ENCODE measurements at regions not wholly inside any gene's neighbourhood (a gene's known extent, or its start where the extent isn't known, plus 50 kb on each side); places are given as distances from the start of the nearest gene placed in this dataset.
A peak's percentile ranks its signal among the peaks of the same experiment; 100 is the strongest.
"Not testable (repeated sequence)": the region's sequence is repeated elsewhere in the genome, so short reads cannot be mapped to it uniquely, and the experiment has no call there.

DNA sequence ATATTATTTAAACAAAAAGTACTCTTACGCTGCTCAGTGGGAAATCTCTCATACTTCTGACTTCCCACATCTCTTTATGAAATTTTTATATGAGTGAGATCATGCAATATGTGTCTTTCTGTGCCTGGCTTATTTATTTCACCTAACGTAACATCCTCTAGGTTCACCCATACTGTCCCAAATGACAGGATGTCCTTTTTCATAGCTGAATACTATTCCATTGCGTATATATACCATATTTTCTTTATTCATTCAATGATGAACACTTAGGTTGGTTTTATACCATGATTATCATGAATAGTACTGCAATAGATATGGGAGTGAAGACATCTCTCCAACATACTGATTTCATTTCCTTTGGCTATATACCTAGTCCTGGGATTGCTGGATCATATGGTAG lies 57.8 kb upstream of the TPP2 start:
- ATAC-seq (no peak), DNase-seq (ENCODE audit: low spot score) (no peak)
- intact Hi-C loops (cut with DNase I), result no loop called here

DNA sequence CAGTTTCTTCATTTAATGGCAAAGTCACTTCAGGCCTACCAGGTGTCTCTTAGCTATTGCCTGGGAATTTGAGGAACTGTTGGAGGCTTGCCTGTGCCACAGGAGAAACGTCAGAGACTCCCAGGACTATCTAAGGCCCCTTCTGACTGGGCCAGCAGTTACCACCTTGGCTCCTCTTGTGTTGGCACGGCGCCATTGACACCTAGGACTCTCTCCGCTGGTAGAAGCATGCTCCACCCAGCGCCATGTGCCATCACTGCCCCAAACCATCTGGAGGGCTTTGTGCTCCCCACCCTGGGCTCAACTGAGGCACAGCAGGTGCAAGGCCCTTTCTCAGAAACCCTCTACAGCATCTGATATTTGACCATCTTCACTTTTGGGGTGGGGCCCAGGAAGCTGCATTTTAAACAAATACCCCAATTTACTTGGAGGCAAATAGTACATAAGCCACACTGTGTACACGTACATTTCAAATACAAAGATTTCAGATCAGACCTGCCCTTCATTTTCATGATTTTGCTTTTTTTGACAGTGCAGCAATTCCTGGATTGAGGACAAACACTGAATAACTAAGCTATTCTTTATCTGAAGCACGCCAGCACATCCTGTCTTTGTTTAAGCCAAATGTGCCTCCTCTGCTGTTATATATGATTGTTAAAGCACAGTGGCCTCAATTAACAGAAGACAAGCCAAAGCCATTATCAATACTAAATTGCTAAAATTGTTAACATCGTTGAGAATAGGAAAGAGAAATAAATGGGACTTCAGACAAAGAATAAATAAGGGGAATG lies 59.9 kb upstream of the TPP2 start:
- no peak for DNase-seq (ENCODE audit: low spot score)
- no peak for ATAC-seq
- intact Hi-C loops (cut with DNase I), result no loop called here

DNA sequence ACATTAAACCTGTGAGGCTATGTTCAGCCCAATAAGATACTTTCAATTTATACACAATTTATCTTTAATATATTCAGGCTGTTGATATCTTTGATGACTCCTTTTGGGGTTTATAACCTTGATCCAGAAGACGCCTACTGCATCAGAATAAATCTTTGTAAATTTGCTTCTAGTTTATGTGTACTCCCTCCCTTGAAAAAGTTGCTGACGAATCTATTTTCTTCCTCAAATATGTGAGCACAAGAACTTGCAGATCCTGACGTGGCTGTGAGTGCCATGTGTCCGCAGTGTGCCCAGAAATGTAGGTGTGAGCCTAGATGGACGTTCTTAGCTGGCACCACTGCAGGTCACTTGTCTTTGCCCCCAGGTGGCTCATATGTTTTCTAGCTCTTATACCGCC lies 60.6 kb upstream of the TPP2 start:
- DNase-seq (ENCODE audit: low spot score), result no peak
- intact Hi-C loops (cut with DNase I), result no loop called here
- no peak for ATAC-seq

DNA sequence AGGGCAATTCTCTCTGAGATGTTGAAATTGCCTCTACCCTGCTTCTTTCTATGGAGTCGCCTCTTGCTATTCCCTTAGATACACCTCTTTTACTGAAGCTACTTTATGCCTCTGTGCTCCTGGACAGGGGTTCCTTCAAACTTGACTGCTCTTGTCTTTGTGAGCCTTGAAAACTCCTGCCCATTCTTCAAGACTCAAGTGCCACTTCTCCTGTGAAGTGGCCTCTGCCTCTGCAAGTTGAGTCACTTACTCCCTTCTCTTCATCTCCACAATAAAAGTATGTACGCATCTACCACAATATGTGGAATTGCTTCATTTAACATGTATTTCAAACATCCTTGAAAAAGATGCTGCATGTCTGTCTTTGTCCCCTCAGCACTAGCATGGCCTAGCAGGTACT lies 66.0 kb upstream of the TPP2 start:
- intact Hi-C loops (cut with DNase I), result no loop called here
- DNase-seq (ENCODE audit: low spot score) (no peak), ATAC-seq (no peak)

DNA sequence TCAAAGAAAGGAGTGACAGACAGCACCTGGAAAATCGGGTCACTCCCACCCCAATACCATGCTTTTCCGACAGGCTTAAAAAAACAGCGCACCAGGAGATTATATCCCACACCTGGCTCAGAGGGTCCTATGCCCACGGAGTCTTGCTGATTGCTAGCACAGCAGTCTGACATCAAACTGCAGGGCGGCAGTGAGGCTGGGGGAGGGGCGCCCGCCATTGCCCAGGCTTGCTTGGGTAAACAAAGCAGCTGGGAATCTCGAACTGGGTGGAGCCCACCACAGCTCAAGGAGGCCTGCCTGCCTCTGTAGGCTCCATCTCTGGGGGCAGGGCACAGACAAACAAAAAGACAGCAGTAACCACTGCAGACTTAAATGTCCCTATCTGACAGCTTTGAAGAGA lies 74.5 kb upstream of the TPP2 start:
- DNase-seq (ENCODE audit: low spot score); ATAC-seq; intact Hi-C loops (cut with DNase I): not testable (repeated sequence)

DNA sequence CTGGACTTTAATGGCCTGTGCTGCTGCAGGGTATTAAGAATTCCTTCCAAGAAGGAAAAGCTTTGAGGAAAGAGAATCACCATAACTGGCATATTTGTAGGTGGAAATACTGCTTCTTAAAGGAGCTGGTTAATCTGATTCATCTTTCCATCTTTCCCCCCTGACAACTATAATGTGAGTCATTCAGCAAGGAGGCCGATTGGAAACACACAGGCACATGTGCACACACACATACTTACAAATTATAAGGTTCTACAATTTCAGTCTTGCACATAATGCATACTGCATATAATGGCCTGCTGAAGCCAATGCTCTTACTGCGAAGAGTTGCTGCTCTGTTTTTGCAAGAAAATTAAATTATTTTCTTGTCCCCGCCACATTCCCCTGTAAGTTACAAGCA lies 78.8 kb upstream of the TPP2 start:
- intact Hi-C loops (cut with DNase I), result no loop called here
- no peak for ATAC-seq
- DNase-seq (ENCODE audit: low spot score), result no peak

DNA sequence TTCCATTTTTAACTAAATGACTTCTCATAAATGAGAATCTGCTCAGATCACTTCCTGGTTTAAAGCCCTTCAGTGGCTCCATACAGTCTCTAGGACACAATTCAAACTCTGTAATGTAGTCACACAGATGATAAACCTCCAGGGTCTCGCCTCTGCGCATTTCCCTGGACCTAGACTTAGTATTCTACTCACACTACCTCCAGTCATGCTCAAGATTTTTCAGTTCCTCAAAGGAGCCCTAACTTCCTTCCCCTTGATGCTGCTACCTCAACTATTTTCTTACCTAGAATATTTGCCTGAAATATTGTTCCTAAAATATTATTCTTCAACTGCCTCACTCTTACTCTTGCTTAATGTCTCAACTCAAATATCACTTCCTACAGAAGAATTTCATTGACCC lies 86.7 kb upstream of the TPP2 start:
- intact Hi-C loops (cut with DNase I), result no loop called here
- ATAC-seq (no peak), DNase-seq (ENCODE audit: low spot score) (no peak)

DNA sequence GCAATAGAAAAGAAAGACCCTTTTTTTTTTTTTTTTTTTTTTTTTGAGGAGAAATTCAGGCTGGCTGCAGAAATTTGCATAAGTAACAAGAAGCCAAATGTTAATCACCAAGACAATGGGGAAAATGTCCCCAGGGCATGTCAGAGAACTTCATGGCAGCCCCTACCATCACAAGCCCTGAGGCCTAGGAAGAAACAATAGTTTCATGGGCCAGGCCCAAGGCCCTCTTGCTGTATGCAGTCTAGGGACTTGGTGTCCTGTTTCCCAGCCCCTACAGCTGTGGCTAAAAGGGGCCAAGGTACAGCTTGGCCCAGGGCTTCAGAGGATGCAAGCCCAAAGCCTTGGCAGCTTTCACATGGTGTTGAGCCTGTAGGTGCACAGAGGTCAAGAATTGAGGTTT lies 88.4 kb upstream of the TPP2 start:
- DNase-seq (ENCODE audit: low spot score) (no peak), ATAC-seq (no peak)
- intact Hi-C loops (cut with DNase I), result no loop called here

DNA sequence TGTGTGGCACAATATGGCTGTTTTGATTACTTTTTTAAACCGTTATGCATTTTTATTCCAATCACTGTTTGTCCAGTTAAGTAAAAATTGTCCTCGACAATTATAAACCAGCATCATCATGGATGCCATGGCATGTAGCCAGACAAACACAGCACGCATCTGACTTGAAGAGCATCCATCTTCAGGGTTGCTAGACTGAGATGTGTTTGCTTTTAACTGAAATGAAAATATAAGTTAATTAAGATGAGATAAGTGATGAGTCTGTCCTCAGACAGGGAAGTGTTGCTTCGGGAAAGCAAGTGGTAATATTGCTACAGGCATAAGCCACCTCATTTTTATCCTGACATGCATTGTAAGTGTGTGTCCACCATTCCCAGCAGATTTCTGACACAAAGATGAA lies 92.8 kb upstream of the TPP2 start:
- no peak for DNase-seq (ENCODE audit: low spot score)
- no peak for ATAC-seq
- intact Hi-C loops (cut with DNase I), result no loop called here

DNA sequence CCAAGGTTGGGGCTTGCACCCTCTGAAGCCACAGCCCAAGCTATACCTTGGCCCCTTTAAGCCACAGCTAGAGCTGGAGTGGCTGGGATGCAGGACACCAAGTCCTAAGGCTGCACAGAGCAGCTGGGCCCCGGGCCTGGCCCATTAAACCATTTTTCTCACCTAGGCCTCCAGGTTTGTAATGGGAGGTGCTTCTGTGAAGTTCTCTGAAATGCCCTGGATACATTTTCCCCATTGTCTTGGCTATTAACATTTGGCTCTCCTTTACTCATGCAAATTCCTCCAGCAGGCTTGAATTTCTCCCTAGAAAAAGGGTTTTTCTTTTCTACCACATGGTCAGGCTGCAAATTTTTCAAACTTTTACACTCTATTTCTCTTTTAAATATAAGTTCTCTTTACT lies 93.8 kb upstream of the FGF14 start:
- DNase-seq (ENCODE audit: low spot score) (no peak), ATAC-seq (no peak)
- intact Hi-C loops (cut with DNase I), result no loop called here

DNA sequence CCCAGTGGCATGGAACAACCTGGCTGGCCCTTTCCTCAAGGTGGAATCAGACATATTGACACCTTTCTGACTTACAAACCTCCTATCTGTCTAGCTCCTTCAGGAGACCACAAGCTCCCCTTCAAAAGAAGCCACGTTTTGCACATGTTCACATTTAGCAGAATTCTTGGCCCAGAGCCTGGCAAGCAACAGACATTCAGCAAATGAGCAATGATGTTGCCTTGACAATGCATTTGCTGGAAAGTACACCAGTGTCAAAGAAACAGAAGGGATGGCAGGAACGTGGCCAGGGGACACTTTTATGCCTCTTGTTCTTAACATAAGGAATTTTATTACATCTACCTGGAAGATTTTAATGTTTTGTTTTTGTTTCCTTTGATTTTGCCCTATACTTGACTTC lies 85.5 kb upstream of the FGF14 start:
- intact Hi-C loops (cut with DNase I), result no loop called here
- DNase-seq (ENCODE audit: low spot score) (no peak), ATAC-seq (no peak)

DNA sequence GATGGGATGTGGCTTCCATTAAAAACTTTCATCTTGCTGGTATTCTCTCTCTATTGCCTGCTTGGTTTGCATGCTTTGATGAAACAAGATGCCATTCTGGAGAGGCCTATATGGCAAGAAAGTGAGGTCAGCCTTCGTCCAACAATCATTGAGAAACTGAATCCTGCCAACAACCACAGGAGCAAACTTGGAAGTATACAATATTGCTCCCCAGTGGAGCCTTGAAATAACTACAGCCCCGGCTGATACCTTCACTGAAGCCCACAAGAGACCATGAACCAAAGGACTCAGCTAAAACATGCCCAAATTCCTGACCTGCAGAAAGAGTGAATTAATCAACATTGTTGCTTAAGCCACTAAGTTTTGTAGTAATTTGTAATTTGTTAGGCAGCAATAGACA lies 82.5 kb upstream of the FGF14 start:
- no peak for DNase-seq (ENCODE audit: low spot score)
- intact Hi-C loops (cut with DNase I), result no loop called here
- no peak for ATAC-seq

DNA sequence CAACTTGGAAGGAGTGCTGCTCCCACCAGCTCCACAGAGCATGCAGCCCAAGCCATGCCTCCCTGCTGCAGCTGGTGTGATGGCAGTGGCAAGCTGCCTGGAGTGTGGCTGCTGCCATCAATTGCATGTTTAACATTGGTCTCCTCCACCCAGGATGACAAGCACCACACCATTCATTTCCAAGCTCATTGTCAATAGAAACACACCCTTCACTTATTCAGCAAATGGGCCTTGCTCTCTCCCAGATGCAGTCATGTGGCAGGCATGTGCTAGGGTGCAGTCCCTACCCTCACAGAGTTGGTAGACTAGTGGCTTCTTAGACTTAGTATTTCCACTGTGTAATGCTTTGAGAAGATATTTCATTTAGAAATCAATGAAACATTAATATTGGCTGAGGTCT lies 70.8 kb upstream of the FGF14 start:
- DNase-seq (ENCODE audit: low spot score) (no peak), ATAC-seq (no peak)
- intact Hi-C loops (cut with DNase I), result no loop called here

DNA sequence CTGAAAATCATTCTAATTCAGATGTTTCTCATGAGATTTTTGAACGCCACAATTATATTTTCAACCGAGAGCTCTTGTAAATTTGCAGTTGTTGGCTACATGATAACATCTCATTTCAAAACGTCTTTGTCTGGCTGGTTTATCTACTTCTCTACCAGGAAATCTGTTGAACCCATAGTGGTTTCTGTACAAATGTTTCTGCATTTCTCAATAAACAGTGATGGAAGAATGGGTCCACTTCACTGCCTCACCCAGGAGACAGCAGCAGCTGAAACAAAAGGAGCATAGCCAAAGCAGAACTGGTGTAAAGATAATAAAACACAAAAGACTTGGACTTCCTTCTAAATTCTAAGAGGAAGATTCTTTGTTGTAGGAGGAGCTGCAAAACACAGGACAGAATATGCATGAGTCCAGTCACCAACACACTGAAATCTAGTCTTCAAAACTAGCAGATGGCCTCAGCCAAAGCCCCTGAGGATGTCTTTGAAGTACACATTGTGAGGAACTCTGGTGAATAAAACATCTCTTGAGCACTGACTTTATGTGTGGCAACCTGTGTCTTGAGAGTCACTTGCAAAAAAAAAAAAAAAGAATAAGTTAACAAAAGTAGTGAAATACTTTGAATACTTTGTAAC lies 68.6 kb upstream of the FGF14 start:
- intact Hi-C loops (cut with DNase I), result no loop called here
- peak; percentile 78 for ATAC-seq
- no peak for DNase-seq (ENCODE audit: low spot score)

DNA sequence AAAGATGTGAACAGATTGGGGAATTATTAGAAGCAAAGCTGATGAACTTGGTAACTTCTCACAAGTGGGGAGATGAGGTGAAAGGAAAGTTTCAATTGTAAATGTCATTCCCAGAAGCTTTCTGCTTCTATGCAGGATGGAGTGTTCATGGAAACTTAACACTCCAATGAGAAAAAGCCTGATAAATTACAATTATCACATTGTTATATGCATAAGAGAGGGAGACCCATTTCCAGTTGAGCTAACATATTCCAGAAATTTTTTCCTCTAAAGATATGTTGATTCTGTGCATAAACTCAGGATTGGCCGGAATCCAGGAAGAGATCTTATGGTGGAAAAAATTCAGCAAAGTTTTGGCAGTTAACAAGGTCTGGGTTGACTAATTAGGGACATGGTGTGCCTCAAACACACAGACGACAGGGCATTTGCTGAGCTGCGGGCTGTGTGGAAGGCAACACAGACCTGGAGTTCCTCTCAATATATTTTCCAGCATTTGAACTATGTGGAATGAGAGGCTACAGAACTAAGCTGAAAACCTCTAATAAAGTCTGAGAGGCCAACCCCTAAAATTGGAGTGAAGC lies 64.9 kb upstream of the FGF14 start:
- intact Hi-C loops (cut with DNase I), result no loop called here
- ATAC-seq, result no peak
- DNase-seq (ENCODE audit: low spot score), result no peak

DNA sequence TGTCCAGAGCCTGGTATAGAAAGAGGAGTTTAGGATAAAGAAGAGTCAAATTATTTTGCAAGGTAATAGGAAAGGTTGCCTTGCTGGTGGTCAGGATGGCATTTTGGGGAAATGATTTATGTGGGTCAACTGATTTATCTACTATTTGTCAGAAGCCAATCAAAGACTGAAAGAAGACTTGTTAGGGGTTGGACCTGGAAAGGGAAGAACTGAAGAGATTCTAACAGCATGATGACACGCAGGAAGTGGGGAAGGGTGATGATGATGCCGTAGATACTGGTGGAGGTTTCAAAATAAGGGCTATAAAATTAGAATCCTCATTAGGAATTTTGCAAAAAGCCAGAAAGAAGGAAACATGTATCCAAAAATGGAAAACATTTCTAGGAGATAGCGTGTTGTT lies 60.7 kb upstream of the FGF14 start:
- DNase-seq (ENCODE audit: low spot score) (no peak), ATAC-seq (no peak)
- intact Hi-C loops (cut with DNase I), result no loop called here

DNA sequence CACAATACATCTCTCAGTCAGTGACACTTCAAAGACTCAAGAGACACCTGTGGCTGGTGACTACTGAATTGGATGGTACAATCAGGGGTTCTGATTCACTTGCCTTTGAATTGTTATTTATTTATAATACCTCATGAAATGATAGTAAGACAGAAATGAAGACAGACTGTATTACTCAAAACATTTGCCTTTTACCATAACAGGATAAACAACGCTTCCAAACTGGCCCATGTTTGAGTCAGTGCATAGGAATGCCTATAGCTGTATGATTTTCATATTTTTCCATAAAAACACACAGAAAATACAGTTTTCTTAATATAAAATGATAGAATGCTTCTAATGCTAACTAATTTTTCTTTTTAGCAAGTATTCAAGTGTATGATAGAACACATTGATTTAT lies 59.5 kb upstream of the FGF14 start:
- ATAC-seq (no peak), DNase-seq (ENCODE audit: low spot score) (no peak)
- intact Hi-C loops (cut with DNase I), result no loop called here

DNA sequence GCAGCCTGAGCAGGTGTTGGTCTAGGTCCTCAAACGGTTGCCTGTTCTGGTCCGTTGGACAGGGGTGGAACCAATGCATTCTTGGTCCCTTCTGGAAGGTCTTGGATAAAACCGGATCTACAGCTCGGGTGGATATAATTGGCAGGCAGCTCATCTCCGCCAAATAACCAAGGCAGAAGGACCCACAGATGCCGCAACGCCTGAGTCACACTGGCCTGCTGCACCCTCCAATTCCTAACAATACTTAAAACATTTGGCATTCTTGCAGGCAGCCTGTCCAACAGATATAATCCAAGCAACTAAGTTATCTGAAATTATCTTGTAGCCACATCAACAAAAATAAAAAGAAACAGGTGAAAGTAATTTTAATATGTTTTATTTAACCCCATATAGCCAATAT lies 59.0 kb upstream of the FGF14 start:
- intact Hi-C loops (cut with DNase I), result no loop called here
- DNase-seq (ENCODE audit: low spot score), result no peak
- no peak for ATAC-seq

DNA sequence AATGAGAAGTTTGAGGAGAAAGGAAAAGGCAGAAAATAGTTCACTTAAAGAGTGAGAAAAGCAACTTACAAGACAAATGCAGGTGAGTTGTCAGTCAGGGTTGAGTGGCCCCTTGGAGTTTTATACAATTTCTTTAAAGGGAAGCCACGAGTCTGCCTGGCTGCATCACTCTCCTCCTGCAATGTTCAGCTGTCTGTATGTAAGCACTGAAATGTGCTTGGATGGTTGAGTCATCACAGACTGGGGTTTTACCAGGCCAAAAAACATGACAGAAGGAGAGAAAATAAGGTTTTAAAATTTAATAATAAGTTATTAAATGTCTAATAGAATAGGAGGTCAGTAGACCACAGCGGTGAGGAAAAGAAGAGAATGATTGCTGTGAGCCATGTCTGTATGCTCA lies 51.0 kb upstream of the FGF14 start:
- ATAC-seq, result no peak
- intact Hi-C loops (cut with DNase I), result no loop called here
- DNase-seq (ENCODE audit: low spot score), result no peak
